ENCODE measurements at regions not wholly inside any gene's neighbourhood (a gene's known extent, or its start where the extent isn't known, plus 50 kb on each side); places are given as distances from the start of the nearest gene placed in this dataset.
A peak's percentile ranks its signal among the peaks of the same experiment; 100 is the strongest.

DNA sequence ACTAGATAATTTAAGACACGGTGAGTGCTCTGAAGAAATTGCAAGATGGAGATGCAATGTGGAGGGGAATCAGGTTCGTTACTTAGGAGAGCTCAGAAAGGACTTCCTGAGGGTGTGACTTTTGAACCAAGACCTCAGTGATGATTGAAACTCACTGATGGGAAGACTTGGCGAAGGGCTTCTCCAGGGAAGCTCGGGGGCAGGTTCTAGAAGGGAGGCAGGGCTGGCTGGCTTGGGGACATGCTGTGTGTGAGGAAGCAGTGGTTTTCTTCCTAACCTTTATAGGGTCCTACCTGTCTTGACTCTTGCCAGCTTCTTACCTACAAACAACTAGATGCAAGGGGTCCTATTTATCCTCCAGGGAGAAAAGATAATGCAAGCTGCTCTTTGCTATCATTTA lies 637.9 kb downstream of the ACTR3B start:
- 75 to 83% methylated on average over 4 of the region's 4 CpGs for WGBS, 2 donors
- Histone ChIP-seq H3K9me3 (no peaks in the 10 kb centered on the region), H3K4me1 (peaks cover 0 to 4% of the 10 kb centered on the region in 2 donors), H3K27me3 (no peaks in the 10 kb centered on the region), H3K4me3 (replicated peaks in 1 of 3) (no peak overlapping the region), H3K27ac (no peak overlapping the region), H3K36me3 (no peaks in the 10 kb centered on the region)
- DNase-seq: no peak
- intact Hi-C loops (cut with DNase I): no loop called here
- TF ChIP-seq, protein P1, sequence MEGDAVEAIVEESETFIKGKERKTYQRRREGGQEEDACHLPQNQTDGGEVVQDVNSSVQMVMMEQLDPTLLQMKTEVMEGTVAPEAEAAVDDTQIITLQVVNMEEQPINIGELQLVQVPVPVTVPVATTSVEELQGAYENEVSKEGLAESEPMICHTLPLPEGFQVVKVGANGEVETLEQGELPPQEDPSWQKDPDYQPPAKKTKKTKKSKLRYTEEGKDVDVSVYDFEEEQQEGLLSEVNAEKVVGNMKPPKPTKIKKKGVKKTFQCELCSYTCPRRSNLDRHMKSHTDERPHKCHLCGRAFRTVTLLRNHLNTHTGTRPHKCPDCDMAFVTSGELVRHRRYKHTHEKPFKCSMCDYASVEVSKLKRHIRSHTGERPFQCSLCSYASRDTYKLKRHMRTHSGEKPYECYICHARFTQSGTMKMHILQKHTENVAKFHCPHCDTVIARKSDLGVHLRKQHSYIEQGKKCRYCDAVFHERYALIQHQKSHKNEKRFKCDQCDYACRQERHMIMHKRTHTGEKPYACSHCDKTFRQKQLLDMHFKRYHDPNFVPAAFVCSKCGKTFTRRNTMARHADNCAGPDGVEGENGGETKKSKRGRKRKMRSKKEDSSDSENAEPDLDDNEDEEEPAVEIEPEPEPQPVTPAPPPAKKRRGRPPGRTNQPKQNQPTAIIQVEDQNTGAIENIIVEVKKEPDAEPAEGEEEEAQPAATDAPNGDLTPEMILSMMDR (IDR thresholded peaks at IDR 0.05): no peak
- no peak for TF ChIP-seq POLR2A (IDR thresholded peaks at IDR 0.05)

DNA sequence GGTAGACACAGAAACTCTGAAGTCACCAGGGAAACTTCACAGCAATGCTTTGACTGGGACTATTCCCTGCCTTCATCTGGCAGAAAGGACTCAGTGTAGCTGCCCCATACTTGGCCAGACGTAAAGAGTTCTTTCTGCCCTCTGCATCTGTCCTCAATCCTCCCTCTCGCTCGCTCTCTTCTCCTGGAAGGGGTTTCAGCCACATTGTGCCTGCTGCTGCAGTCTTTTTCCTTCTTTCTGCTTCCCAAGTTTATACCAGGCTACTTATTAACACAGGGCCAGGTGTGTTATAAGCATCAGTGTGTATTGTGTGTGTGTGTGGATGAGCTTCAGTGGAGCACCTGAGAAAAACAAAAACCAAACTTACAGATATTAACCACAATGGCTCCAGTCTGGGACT lies 638.4 kb downstream of the ACTR3B start:
- Histone ChIP-seq H3K27me3 (no peaks in the 10 kb centered on the region), H3K9me3 (no peaks in the 10 kb centered on the region), H3K36me3 (no peaks in the 10 kb centered on the region), H3K4me3 (replicated peaks in 1 of 3) (no peak overlapping the region), H3K27ac (no peak overlapping the region), H3K4me1 (peaks cover 0 to 4% of the 10 kb centered on the region in 2 donors)
- intact Hi-C loops (cut with DNase I): no loop called here
- WGBS, 2 donors: 86 to 92% methylated on average over 3 of the region's 3 CpGs
- TF ChIP-seq, protein P1 (IDR thresholded peaks at IDR 0.05): no peak
- TF ChIP-seq POLR2A (IDR thresholded peaks at IDR 0.05): no peak
- DNase-seq: no peak

DNA sequence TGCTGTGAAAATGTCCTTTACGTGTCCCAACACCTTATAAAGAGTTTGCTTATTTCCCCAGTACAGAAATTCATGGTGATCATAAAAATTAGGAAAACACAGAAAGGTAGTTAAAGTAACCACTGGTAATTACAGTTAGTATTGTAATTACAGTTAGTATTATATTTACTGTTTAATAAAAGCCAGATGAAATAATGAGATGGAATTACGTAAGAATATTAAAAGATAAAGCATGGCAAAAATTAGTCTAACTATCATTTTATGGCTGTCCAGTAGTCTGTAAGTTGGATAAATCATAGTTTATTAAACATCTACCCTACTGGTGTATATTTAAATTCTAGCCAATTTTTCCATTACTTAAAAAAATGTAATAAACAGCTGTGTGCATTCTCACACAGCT lies 638.8 kb downstream of the ACTR3B start:
- TF ChIP-seq, protein P1 (IDR thresholded peaks at IDR 0.05): no peak
- no peak for TF ChIP-seq POLR2A (IDR thresholded peaks at IDR 0.05)
- no peaks in the 10 kb centered on the region for H3K27me3 ChIP-seq
- no peak overlapping the region for H3K27ac ChIP-seq
- intact Hi-C loops (cut with DNase I): no loop called here
- H3K4me3 ChIP-seq (replicated peaks in 1 of 3): no peak overlapping the region
- DNase-seq: no peak
- no peaks in the 10 kb centered on the region for H3K36me3 ChIP-seq
- H3K4me1 ChIP-seq: peaks cover 0 to 4% of the 10 kb centered on the region in 2 donors
- 86 to 94% methylated on average over 2 of the region's 2 CpGs for WGBS, 2 donors
- no peaks in the 10 kb centered on the region for H3K9me3 ChIP-seq

DNA sequence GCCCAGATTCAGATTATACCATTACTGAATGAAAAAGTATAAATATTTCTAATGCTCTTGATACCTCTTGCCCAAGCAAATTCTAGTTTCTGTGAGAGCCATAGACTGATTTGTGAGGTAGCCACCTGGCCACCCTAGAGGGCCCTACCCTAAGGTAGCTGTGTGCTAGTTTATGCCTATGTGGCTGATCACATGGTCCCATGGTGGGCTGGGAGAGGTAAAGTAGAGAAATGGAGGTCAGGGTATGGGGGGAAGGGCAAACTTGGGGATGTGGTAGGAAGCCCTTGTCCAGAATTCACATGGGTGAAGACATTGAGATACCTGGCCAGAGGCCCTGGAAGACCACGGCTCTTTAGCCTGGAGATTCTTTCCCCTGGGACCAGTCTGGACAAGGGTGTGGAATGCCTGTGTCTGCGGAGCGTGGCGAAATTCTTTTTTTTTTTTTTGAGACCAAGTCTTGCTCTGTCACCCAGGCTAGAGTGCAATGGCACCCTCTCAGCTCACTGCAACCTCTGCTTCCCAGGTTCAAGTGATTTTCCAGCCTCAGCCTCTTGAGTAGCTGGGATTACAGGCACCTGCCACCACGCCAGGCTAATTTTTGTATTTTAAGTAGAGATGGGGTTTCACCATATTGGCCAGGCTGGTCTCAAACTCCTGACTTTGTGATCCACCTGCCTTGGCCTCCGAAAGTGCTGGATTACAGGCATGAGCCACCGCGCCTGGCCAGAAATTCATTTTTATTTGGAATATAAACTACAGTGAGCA lies 639.4 kb downstream of the ACTR3B start:
- no peaks in the 10 kb centered on the region for H3K9me3 ChIP-seq
- 63 to 79% methylated on average over 8 of the region's 8 CpGs for WGBS, 2 donors
- H3K27me3 ChIP-seq: no peaks in the 10 kb centered on the region
- TF ChIP-seq, protein P1 (IDR thresholded peaks at IDR 0.05): no peak
- no peak for TF ChIP-seq POLR2A (IDR thresholded peaks at IDR 0.05)
- intact Hi-C loops (cut with DNase I): no loop called here
- H3K27ac ChIP-seq: no peak overlapping the region
- no peaks in the 10 kb centered on the region for H3K36me3 ChIP-seq
- H3K4me3 ChIP-seq (replicated peaks in 1 of 3): no peak overlapping the region
- DNase-seq: peak in 1 of 2 donors; percentile 15
- peaks cover 0 to 4% of the 10 kb centered on the region in 2 donors for H3K4me1 ChIP-seq

DNA sequence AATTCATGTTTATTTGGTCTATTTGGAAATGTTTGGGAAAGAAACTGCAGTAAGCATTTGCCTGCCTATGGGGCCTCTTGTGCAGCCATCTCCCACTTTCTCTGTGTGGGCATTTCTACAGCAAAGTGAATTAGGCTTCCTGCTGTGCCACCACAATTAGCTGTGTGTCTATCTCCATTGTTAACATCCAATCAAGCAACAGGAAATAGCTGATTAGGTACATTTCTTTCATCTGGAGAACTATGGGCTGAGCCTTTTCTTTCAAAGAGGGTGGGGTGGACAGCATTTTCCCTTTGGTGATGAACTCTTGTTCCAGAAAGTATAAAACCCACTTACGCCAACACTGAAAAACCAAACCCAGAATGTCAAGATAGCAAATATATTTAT lies 640.0 kb downstream of the ACTR3B start:
- Histone ChIP-seq H3K4me1 (peaks cover 0 to 4% of the 10 kb centered on the region in 2 donors), H3K36me3 (no peaks in the 10 kb centered on the region), H3K27me3 (no peaks in the 10 kb centered on the region), H3K9me3 (no peaks in the 10 kb centered on the region), H3K27ac (no peak overlapping the region), H3K4me3 (replicated peaks in 1 of 3) (no peak overlapping the region)
- no peak for TF ChIP-seq POLR2A (IDR thresholded peaks at IDR 0.05)
- DNase-seq: no peak
- 90 to 95% methylated on average over 1 of the region's 1 CpG for WGBS, 2 donors
- intact Hi-C loops (cut with DNase I): no loop called here

All from thyroid gland (tissue), 4 donors.